ENCODE measurements at regions not wholly inside any gene's neighbourhood (a gene's known extent, or its start where the extent isn't known, plus 50 kb on each side); places are given as distances from the start of the nearest gene placed in this dataset.

- Histone ChIP-seq H3K9me3 (ENCODE audit: low read depth, low read length, poor library complexity, severe bottlenecking) (no peaks in the 10 kb centered on the region), H3K27ac (ENCODE audit: low read depth, low read length, poor library complexity, severe bottlenecking) (no peak overlapping the region), H3K4me3 (ENCODE audit: low read depth, low read length, poor library complexity, severe bottlenecking) (no peak overlapping the region), H3K27me3 (replicated peaks; ENCODE audit: insufficient read depth, low read depth, low read length, poor library complexity) (no peaks in the 10 kb centered on the region), H3K36me3 (ENCODE audit: insufficient read depth, low read length, poor library complexity, severe bottlenecking) (no peaks in the 10 kb centered on the region), H3K4me1 (ENCODE audit: insufficient read depth, low read length, poor library complexity, severe bottlenecking) (peaks cover 9% of the 10 kb centered on the region)
- TF ChIP-seq EZH2 (IDR thresholded peaks at IDR 0.05; ENCODE audit: borderline replicate concordance, low read depth, low read length, poor library complexity, severe bottlenecking) (no peak), CTCF (conservative IDR thresholded peaks at IDR 0.05; ENCODE audit: low read depth, low read length) (no peak)
- ChIA-PET CTCF (no interaction called here), POLR2A (ENCODE audit: low non-redundant PET) (no interaction called here)
- BruUV-seq (replicated peaks) = no TSS peak
- DNase-seq (ENCODE audit: low spot score) = no peak
- intact Hi-C loops (cut with micrococcal nuclease; ENCODE audit: unreplicated experiment) = no loop called here
Measured at GRCh38 chr2:217398860-217399259, 539.0 kb upstream of the TNP1 start.

- H3K36me3 ChIP-seq (ENCODE audit: insufficient read depth, low read length, poor library complexity, severe bottlenecking) = no peaks in the 10 kb centered on the region
- no peak overlapping the region for H3K4me3 ChIP-seq (ENCODE audit: low read depth, low read length, poor library complexity, severe bottlenecking)
- DNase-seq (ENCODE audit: low spot score) = no peak
- intact Hi-C loops (cut with micrococcal nuclease; ENCODE audit: unreplicated experiment) = no loop called here
- no peaks in the 10 kb centered on the region for H3K27me3 ChIP-seq (replicated peaks; ENCODE audit: insufficient read depth, low read depth, low read length, poor library complexity)
- H3K27ac ChIP-seq (ENCODE audit: low read depth, low read length, poor library complexity, severe bottlenecking) = no peak overlapping the region
- no peaks in the 10 kb centered on the region for H3K9me3 ChIP-seq (ENCODE audit: low read depth, low read length, poor library complexity, severe bottlenecking)
- POLR2A ChIA-PET (ENCODE audit: low non-redundant PET) = no interaction called here
- CTCF ChIA-PET = no interaction called here
- TF ChIP-seq EZH2 (IDR thresholded peaks at IDR 0.05; ENCODE audit: borderline replicate concordance, low read depth, low read length, poor library complexity, severe bottlenecking) (no peak), CTCF (conservative IDR thresholded peaks at IDR 0.05; ENCODE audit: low read depth, low read length) (no peak)
- no TSS peak for BruUV-seq (replicated peaks)
- peaks cover 6% of the 10 kb centered on the region for H3K4me1 ChIP-seq (ENCODE audit: insufficient read depth, low read length, poor library complexity, severe bottlenecking)
Measured at GRCh38 chr2:217398101-217398500, 538.2 kb upstream of the TNP1 start.

- Histone ChIP-seq H3K4me3 (ENCODE audit: low read depth, low read length, poor library complexity, severe bottlenecking) (no peak overlapping the region), H3K4me1 (ENCODE audit: insufficient read depth, low read length, poor library complexity, severe bottlenecking) (no peaks in the 10 kb centered on the region), H3K27me3 (replicated peaks; ENCODE audit: insufficient read depth, low read depth, low read length, poor library complexity) (no peaks in the 10 kb centered on the region), H3K9me3 (ENCODE audit: low read depth, low read length, poor library complexity, severe bottlenecking) (no peaks in the 10 kb centered on the region), H3K36me3 (ENCODE audit: insufficient read depth, low read length, poor library complexity, severe bottlenecking) (no peaks in the 10 kb centered on the region), H3K27ac (ENCODE audit: low read depth, low read length, poor library complexity, severe bottlenecking) (no peak overlapping the region)
- ChIA-PET CTCF (no interaction called here), POLR2A (ENCODE audit: low non-redundant PET) (no interaction called here)
- intact Hi-C loops (cut with micrococcal nuclease; ENCODE audit: unreplicated experiment) = no loop called here
- BruUV-seq (replicated peaks) = no TSS peak
- DNase-seq (ENCODE audit: low spot score) = no peak
- TF ChIP-seq CTCF (conservative IDR thresholded peaks at IDR 0.05; ENCODE audit: low read depth, low read length) = no peak
- TF ChIP-seq EZH2 (IDR thresholded peaks at IDR 0.05; ENCODE audit: borderline replicate concordance, low read depth, low read length, poor library complexity, severe bottlenecking) = no peak
Measured at GRCh38 chr2:217396586-217396985, 536.7 kb upstream of the TNP1 start.
